ENCODE measurements at regions not wholly inside any gene's neighbourhood (a gene's known extent, or its start where the extent isn't known, plus 50 kb on each side); places are given as distances from the start of the nearest gene placed in this dataset.
A peak's percentile ranks its signal among the peaks of the same experiment; 100 is the strongest.
"Not testable (repeated sequence)": the region's sequence is repeated elsewhere in the genome, so short reads cannot be mapped to it uniquely, and the experiment has no call there.

- DNase-seq (ENCODE audit: low read depth, low spot score): peak; percentile 13
- TF ChIP-seq CTCF (IDR thresholded peaks at IDR 0.05; ENCODE audit: low read depth, low read length): no peak
- in situ Hi-C loops (cut with HindIII; ENCODE audit: low sequenced_read_pairs): no loop called here
- H3K4me3 ChIP-seq (ENCODE audit: low read depth, low read length): no peak overlapping the region
Measured at GRCh38 chr12:105882404-105882803, 256.4 kb downstream of the NUAK1 start.

GRCh38 chr12:105887131-105887530 lies 251.6 kb downstream of the NUAK1 start:
- H3K4me3 ChIP-seq (ENCODE audit: low read depth, low read length): no peak overlapping the region
- no peak for DNase-seq (ENCODE audit: low read depth, low spot score)
- TF ChIP-seq CTCF (IDR thresholded peaks at IDR 0.05; ENCODE audit: low read depth, low read length): no peak
- in situ Hi-C loops (cut with HindIII; ENCODE audit: low sequenced_read_pairs): no loop called here

GRCh38 chr12:105888696-105889095 lies 250.1 kb downstream of the NUAK1 start:
- no peak for TF ChIP-seq CTCF (IDR thresholded peaks at IDR 0.05; ENCODE audit: low read depth, low read length)

GRCh38 chr12:105892362-105892910 lies 246.3 kb downstream of the NUAK1 start:
- no peak for DNase-seq (ENCODE audit: low read depth, low spot score)
- no peak for TF ChIP-seq CTCF (IDR thresholded peaks at IDR 0.05; ENCODE audit: low read depth, low read length)
- in situ Hi-C loops (cut with HindIII; ENCODE audit: low sequenced_read_pairs): no loop called here
- H3K4me3 ChIP-seq (ENCODE audit: low read depth, low read length): no peak overlapping the region

More at GRCh38 chr12:105888696-105889095, 250.1 kb downstream of the NUAK1 start:
- in situ Hi-C loops (cut with HindIII; ENCODE audit: low sequenced_read_pairs): no loop called here
- peak; percentile 75 for DNase-seq (ENCODE audit: low read depth, low spot score)
- H3K4me3 ChIP-seq (ENCODE audit: low read depth, low read length): no peak overlapping the region

- H3K4me3 ChIP-seq (ENCODE audit: low read depth, low read length); DNase-seq (ENCODE audit: low read depth, low spot score); in situ Hi-C loops (cut with HindIII; ENCODE audit: low sequenced_read_pairs): not testable (repeated sequence)
Measured at GRCh38 chr12:105895197-105895832, 243.4 kb downstream of the NUAK1 start.

GRCh38 chr12:105897311-105897725 lies 241.4 kb downstream of the NUAK1 start:
- TF ChIP-seq CTCF (IDR thresholded peaks at IDR 0.05; ENCODE audit: low read depth, low read length): no peak
- in situ Hi-C loops (cut with HindIII; ENCODE audit: low sequenced_read_pairs): no loop called here
- no peak for DNase-seq (ENCODE audit: low read depth, low spot score)
- no peak overlapping the region for H3K4me3 ChIP-seq (ENCODE audit: low read depth, low read length)

- in situ Hi-C loops (cut with HindIII; ENCODE audit: low sequenced_read_pairs); H3K4me3 ChIP-seq (ENCODE audit: low read depth, low read length); DNase-seq (ENCODE audit: low read depth, low spot score): not testable (repeated sequence)
Measured at GRCh38 chr12:105898271-105898670, 240.5 kb downstream of the NUAK1 start.

All from astrocyte of the spinal cord (primary cell).